Fibroblast of pulmonary artery (primary cell): ENCODE measurements at regions not wholly inside any gene's neighbourhood (a gene's known extent, or its start where the extent isn't known, plus 50 kb on each side); places are given as distances from the start of the nearest gene placed in this dataset.

Experiments used
- DNase-seq: peaks from one replicate; pipeline ENCODE4 v3.0.0-alpha.2; 2010; ENCODE audit warnings: low read depth
- H3K4me3 ChIP-seq: replicated peaks from 2 replicates; pipeline ENCODE4 v1.5.1; 2011; ENCODE audit warnings: low read depth, mild to moderate bottlenecking, control low read depth, low read length, moderate library complexity
- CTCF ChIP-seq: IDR thresholded peaks from 2 replicates; pipeline ENCODE4 v1.5.1; 2011; ENCODE audit warnings: mild to moderate bottlenecking, control low read depth, low read length, inconsistent platforms; ENCODE audit errors: missing control alignments

GRCh38 chr10:31098046-31098445 is 66.4 kb upstream of the ZNF438 start:
- TF ChIP-seq CTCF: no peak
- peak; percentile 64 for DNase-seq
- H3K4me3 ChIP-seq: no peak overlapping the region

- no peak for DNase-seq
- no peak overlapping the region for H3K4me3 ChIP-seq
- no peak for TF ChIP-seq CTCF
These were observed 67.4 kb upstream of the ZNF438 start for GRCh38 chr10:31099094-31099493.

GRCh38 chr10:31099664-31100063 is 68.0 kb upstream of the ZNF438 start:
- no peak for DNase-seq
- no peak overlapping the region for H3K4me3 ChIP-seq
- no peak for TF ChIP-seq CTCF

- no peak for TF ChIP-seq CTCF
- no peak overlapping the region for H3K4me3 ChIP-seq
- DNase-seq: no peak
These were observed 68.5 kb upstream of the ZNF438 start for GRCh38 chr10:31100115-31100601.

- TF ChIP-seq CTCF: no peak
- DNase-seq: no peak
- no peak overlapping the region for H3K4me3 ChIP-seq
These were observed 69.0 kb upstream of the ZNF438 start for GRCh38 chr10:31100662-31101061.

- H3K4me3 ChIP-seq: no peak overlapping the region
- DNase-seq: peak; percentile 72
- no peak for TF ChIP-seq CTCF
These were observed 69.5 kb upstream of the ZNF438 start for GRCh38 chr10:31101123-31101522.

- no peak for DNase-seq
- H3K4me3 ChIP-seq: no peak overlapping the region
- no peak for TF ChIP-seq CTCF
These were observed 70.8 kb upstream of the ZNF438 start for GRCh38 chr10:31102421-31102820.
